Panc1 (cell line): ENCODE measurements at regions not wholly inside any gene's neighbourhood (a gene's known extent, or its start where the extent isn't known, plus 50 kb on each side); places are given as distances from the start of the nearest gene placed in this dataset.

Experiments used
- POLR2AphosphoS5 ChIP-seq: IDR thresholded peaks from 2 replicates; pipeline ENCODE4 v1.6.1; 2012; ENCODE audit warnings: mild to moderate bottlenecking, low read depth, low read length, moderate library complexity
- SIN3A ChIP-seq: IDR thresholded peaks from 2 replicates; pipeline ENCODE4 v1.6.1; 2012; ENCODE audit warnings: low read depth, mild to moderate bottlenecking, low read length, moderate library complexity, borderline replicate concordance; ENCODE audit not compliant: insufficient read depth
- TCF7L2 ChIP-seq: IDR thresholded peaks from 2 replicates; pipeline ENCODE4 v1.6.1; 2011; ENCODE audit warnings: mild to moderate bottlenecking, low read depth, low read length, inconsistent platforms
- TF ChIP-seq, protein P1 (sequence below): fragments of 450-650 bp; IDR thresholded peaks from 2 replicates; pipeline ENCODE4 v1.5.1; 2017; ENCODE audit warnings: mild to moderate bottlenecking
- TF ChIP-seq, protein P2 (sequence below), 2 experiments: IDR thresholded peaks; 2 replicates each; pipeline ENCODE4 v1.6.1; 2011 to 2012; ENCODE audit warnings: low read depth in 2 of 2, control low read depth in 1 of 2, low read length in 1 of 2, mild to moderate bottlenecking in 1 of 2, moderate library complexity in 1 of 2; ENCODE audit not compliant: insufficient read depth in 1 of 2

DNA sequence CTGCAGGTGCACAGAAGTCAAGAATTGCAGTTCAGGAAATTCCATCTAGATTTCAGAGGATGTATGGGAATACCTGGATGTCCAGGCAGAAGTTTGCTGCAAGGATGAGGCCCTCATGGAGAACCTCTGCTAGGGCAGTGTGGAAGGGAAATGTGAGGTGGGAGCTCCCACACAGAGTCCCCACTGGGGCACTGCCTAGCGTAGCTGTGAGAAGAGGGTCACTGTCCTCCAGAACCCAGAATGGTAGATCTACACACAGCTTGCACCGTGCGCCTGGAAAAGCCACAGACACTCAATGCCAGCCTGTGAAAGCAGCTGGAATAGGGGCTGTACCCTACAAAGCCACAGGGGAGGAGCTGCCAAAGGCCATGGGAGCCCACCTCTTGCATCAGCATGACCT is 681.4 kb downstream of the EPHA7 start:
- TF ChIP-seq, protein P1, sequence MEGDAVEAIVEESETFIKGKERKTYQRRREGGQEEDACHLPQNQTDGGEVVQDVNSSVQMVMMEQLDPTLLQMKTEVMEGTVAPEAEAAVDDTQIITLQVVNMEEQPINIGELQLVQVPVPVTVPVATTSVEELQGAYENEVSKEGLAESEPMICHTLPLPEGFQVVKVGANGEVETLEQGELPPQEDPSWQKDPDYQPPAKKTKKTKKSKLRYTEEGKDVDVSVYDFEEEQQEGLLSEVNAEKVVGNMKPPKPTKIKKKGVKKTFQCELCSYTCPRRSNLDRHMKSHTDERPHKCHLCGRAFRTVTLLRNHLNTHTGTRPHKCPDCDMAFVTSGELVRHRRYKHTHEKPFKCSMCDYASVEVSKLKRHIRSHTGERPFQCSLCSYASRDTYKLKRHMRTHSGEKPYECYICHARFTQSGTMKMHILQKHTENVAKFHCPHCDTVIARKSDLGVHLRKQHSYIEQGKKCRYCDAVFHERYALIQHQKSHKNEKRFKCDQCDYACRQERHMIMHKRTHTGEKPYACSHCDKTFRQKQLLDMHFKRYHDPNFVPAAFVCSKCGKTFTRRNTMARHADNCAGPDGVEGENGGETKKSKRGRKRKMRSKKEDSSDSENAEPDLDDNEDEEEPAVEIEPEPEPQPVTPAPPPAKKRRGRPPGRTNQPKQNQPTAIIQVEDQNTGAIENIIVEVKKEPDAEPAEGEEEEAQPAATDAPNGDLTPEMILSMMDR = no peak
- TF ChIP-seq, protein P2, sequence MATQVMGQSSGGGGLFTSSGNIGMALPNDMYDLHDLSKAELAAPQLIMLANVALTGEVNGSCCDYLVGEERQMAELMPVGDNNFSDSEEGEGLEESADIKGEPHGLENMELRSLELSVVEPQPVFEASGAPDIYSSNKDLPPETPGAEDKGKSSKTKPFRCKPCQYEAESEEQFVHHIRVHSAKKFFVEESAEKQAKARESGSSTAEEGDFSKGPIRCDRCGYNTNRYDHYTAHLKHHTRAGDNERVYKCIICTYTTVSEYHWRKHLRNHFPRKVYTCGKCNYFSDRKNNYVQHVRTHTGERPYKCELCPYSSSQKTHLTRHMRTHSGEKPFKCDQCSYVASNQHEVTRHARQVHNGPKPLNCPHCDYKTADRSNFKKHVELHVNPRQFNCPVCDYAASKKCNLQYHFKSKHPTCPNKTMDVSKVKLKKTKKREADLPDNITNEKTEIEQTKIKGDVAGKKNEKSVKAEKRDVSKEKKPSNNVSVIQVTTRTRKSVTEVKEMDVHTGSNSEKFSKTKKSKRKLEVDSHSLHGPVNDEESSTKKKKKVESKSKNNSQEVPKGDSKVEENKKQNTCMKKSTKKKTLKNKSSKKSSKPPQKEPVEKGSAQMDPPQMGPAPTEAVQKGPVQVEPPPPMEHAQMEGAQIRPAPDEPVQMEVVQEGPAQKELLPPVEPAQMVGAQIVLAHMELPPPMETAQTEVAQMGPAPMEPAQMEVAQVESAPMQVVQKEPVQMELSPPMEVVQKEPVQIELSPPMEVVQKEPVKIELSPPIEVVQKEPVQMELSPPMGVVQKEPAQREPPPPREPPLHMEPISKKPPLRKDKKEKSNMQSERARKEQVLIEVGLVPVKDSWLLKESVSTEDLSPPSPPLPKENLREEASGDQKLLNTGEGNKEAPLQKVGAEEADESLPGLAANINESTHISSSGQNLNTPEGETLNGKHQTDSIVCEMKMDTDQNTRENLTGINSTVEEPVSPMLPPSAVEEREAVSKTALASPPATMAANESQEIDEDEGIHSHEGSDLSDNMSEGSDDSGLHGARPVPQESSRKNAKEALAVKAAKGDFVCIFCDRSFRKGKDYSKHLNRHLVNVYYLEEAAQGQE (IDR thresholded peaks at IDR 0.05; ENCODE audit: insufficient read depth in 1 of 2, low read depth in 2 of 2, low read length in 1 of 2) = no peak
- TF ChIP-seq SIN3A (no peak), TCF7L2 (no peak), POLR2AphosphoS5 (no peak)
